ENCODE measurements at regions not wholly inside any gene's neighbourhood (a gene's known extent, or its start where the extent isn't known, plus 50 kb on each side); places are given as distances from the start of the nearest gene placed in this dataset.
"Not testable (repeated sequence)": the region's sequence is repeated elsewhere in the genome, so short reads cannot be mapped to it uniquely, and the experiment has no call there.

GRCh38 chr4:138460477-138461414 is 218.6 kb upstream of the SLC7A11 start:
- no peak for ATAC-seq
- no peak for DNase-seq
- intact Hi-C loops (cut with DNase I) = no loop called here

- ATAC-seq (no peak), DNase-seq (no peak)
- intact Hi-C loops (cut with DNase I) = no loop called here
Measured at GRCh38 chr4:138458751-138459150, 216.6 kb upstream of the SLC7A11 start.

GRCh38 chr4:138456349-138456748 is 214.2 kb upstream of the SLC7A11 start:
- intact Hi-C loops (cut with DNase I); ATAC-seq; DNase-seq: not testable (repeated sequence)

- intact Hi-C loops (cut with DNase I) = no loop called here
- DNase-seq = no peak
- ATAC-seq = no peak
Measured at GRCh38 chr4:138455097-138455496, 212.9 kb upstream of the SLC7A11 start.

GRCh38 chr4:138452826-138453225 is 210.7 kb upstream of the SLC7A11 start:
- DNase-seq = no peak
- no peak for ATAC-seq
- intact Hi-C loops (cut with DNase I) = no loop called here

- intact Hi-C loops (cut with DNase I) = no loop called here
- ATAC-seq (no peak), DNase-seq (no peak)
Measured at GRCh38 chr4:138451276-138451663, 209.1 kb upstream of the SLC7A11 start.

- no peak for DNase-seq
- no peak for ATAC-seq
- intact Hi-C loops (cut with DNase I) = no loop called here
Measured at GRCh38 chr4:138450546-138451275, 208.6 kb upstream of the SLC7A11 start.

- DNase-seq (no peak), ATAC-seq (no peak)
- intact Hi-C loops (cut with DNase I) = no loop called here
Measured at GRCh38 chr4:138449938-138450337, 207.8 kb upstream of the SLC7A11 start.

- intact Hi-C loops (cut with DNase I) = no loop called here
- no peak for DNase-seq
- ATAC-seq = no peak
Measured at GRCh38 chr4:138448169-138448568, 206.0 kb upstream of the SLC7A11 start.

- intact Hi-C loops (cut with DNase I) = no loop called here
- DNase-seq (no peak), ATAC-seq (no peak)
Measured at GRCh38 chr4:138446456-138446855, 204.3 kb upstream of the SLC7A11 start.

GRCh38 chr4:138445098-138445497 is 202.9 kb upstream of the SLC7A11 start:
- DNase-seq = no peak
- ATAC-seq = no peak
- intact Hi-C loops (cut with DNase I) = no loop called here

- intact Hi-C loops (cut with DNase I) = no loop called here
- no peak for DNase-seq
- no peak for ATAC-seq
Measured at GRCh38 chr4:138444260-138444659, 202.1 kb upstream of the SLC7A11 start.

- intact Hi-C loops (cut with DNase I) = no loop called here
- ATAC-seq = no peak
- no peak for DNase-seq
Measured at GRCh38 chr4:138439143-138439581, 197.0 kb upstream of the SLC7A11 start.

- ATAC-seq = no peak
- intact Hi-C loops (cut with DNase I) = no loop called here
- no peak for DNase-seq
Measured at GRCh38 chr4:138438608-138439007, 196.5 kb upstream of the SLC7A11 start.

GRCh38 chr4:138437263-138437851 is 195.2 kb upstream of the SLC7A11 start:
- intact Hi-C loops (cut with DNase I) = no loop called here
- ATAC-seq (no peak), DNase-seq (no peak)

GRCh38 chr4:138435733-138436132 is 193.6 kb upstream of the SLC7A11 start:
- DNase-seq; ATAC-seq; intact Hi-C loops (cut with DNase I): not testable (repeated sequence)

GRCh38 chr4:138435046-138435445 is 192.9 kb upstream of the SLC7A11 start:
- ATAC-seq; DNase-seq; intact Hi-C loops (cut with DNase I): not testable (repeated sequence)

- DNase-seq (no peak), ATAC-seq (no peak)
- intact Hi-C loops (cut with DNase I) = no loop called here
Measured at GRCh38 chr4:138428611-138429010, 186.5 kb upstream of the SLC7A11 start.

- ATAC-seq (no peak), DNase-seq (no peak)
- intact Hi-C loops (cut with DNase I) = no loop called here
Measured at GRCh38 chr4:138426786-138427185, 184.6 kb upstream of the SLC7A11 start.

- no peak for ATAC-seq
- no peak for DNase-seq
- intact Hi-C loops (cut with DNase I) = no loop called here
Measured at GRCh38 chr4:138420471-138420870, 178.3 kb upstream of the SLC7A11 start.

Data from left cardiac atrium (tissue), 4 donors.